HG03139 (cell line): ENCODE measurements at regions not wholly inside any gene's neighbourhood (a gene's known extent, or its start where the extent isn't known, plus 50 kb on each side); places are given as distances from the start of the nearest gene placed in this dataset.
"Not testable (repeated sequence)": the region's sequence is repeated elsewhere in the genome, so short reads cannot be mapped to it uniquely, and the experiment has no call there.

Source experiments
- ATAC-seq: cut with Tn5 transposase; IDR thresholded peaks from one replicate; pipeline ENCODE4 v1.9.1; 2021; ENCODE audit not compliant: unreplicated experiment

GRCh38 chrX:46234775-46235174 lies 310.4 kb downstream of the ZNF674 start:
- no peak for ATAC-seq

GRCh38 chrX:46228389-46228788 lies 316.8 kb downstream of the ZNF674 start:
- ATAC-seq = no peak

- no peak for ATAC-seq
Observed at GRCh38 chrX:46226422-46226821, 318.8 kb downstream of the ZNF674 start.

GRCh38 chrX:46223499-46223898 lies 321.7 kb downstream of the ZNF674 start:
- not testable (repeated sequence) for ATAC-seq

GRCh38 chrX:46220822-46221221 lies 324.4 kb downstream of the ZNF674 start:
- ATAC-seq = no peak

GRCh38 chrX:46218373-46218772 lies 326.8 kb downstream of the ZNF674 start:
- no peak for ATAC-seq

GRCh38 chrX:46216406-46216805 lies 328.8 kb downstream of the ZNF674 start:
- no peak for ATAC-seq

GRCh38 chrX:46211079-46211478 lies 334.1 kb downstream of the ZNF674 start:
- ATAC-seq = no peak

GRCh38 chrX:46209768-46210167 lies 335.5 kb downstream of the ZNF674 start:
- no peak for ATAC-seq

- ATAC-seq = no peak
Observed at GRCh38 chrX:46209037-46209436, 336.2 kb downstream of the ZNF674 start.

- ATAC-seq = no peak
Observed at GRCh38 chrX:46208225-46208854, 336.9 kb downstream of the ZNF674 start.

- ATAC-seq = no peak
Observed at GRCh38 chrX:46204721-46205422, 340.3 kb downstream of the ZNF674 start.

- ATAC-seq = no peak
Observed at GRCh38 chrX:46202733-46203514, 342.3 kb downstream of the ZNF674 start.

GRCh38 chrX:46200413-46200812 lies 344.8 kb downstream of the ZNF674 start:
- ATAC-seq = no peak

- ATAC-seq = no peak
Observed at GRCh38 chrX:46198858-46199257, 346.4 kb downstream of the ZNF674 start.

GRCh38 chrX:46186811-46187106 lies 358.5 kb downstream of the ZNF674 start:
- ATAC-seq = not testable (repeated sequence)

GRCh38 chrX:46185923-46186810 lies 359.1 kb downstream of the ZNF674 start:
- ATAC-seq = no peak

- ATAC-seq = no peak
Observed at GRCh38 chrX:46184749-46185148, 360.5 kb downstream of the ZNF674 start.

- peak; percentile 92 for ATAC-seq
Observed at GRCh38 chrX:46180258-46180687, 364.9 kb downstream of the ZNF674 start.

- no peak for ATAC-seq
Observed at GRCh38 chrX:46179748-46180147, 365.5 kb downstream of the ZNF674 start.

GRCh38 chrX:46178763-46179162 lies 366.5 kb downstream of the ZNF674 start:
- no peak for ATAC-seq
